ENCODE measurements at regions not wholly inside any gene's neighbourhood (a gene's known extent, or its start where the extent isn't known, plus 50 kb on each side); places are given as distances from the start of the nearest gene placed in this dataset.

DNA sequence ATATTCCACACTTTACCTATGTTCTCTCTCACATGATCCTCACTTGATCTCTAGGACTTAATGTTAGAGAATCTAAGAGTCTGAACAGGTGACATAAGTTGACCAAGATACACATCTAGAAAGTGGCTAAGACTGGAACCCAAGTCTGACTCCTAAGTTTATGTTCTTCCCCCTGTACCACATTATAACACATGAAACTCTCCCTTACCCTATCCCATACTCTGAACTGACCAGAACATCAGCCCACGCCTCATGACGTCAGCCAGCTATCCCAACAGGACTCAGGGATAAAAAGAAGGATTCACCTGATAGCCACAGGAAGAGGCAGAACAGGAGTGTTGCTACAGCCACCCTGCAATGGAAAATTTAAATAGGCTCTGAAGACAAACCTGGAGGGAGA is 392.2 kb downstream of the ZEB2 start:
- H3K4me3 ChIP-seq (ENCODE audit: low read depth, low read length) = no peak overlapping the region
- DNase-seq (ENCODE audit: low read depth) = no peak
- no peaks in the 10 kb centered on the region for H3K27me3 ChIP-seq (ENCODE audit: control insufficient read depth, insufficient read depth, low read length)
- TF ChIP-seq, protein P1, sequence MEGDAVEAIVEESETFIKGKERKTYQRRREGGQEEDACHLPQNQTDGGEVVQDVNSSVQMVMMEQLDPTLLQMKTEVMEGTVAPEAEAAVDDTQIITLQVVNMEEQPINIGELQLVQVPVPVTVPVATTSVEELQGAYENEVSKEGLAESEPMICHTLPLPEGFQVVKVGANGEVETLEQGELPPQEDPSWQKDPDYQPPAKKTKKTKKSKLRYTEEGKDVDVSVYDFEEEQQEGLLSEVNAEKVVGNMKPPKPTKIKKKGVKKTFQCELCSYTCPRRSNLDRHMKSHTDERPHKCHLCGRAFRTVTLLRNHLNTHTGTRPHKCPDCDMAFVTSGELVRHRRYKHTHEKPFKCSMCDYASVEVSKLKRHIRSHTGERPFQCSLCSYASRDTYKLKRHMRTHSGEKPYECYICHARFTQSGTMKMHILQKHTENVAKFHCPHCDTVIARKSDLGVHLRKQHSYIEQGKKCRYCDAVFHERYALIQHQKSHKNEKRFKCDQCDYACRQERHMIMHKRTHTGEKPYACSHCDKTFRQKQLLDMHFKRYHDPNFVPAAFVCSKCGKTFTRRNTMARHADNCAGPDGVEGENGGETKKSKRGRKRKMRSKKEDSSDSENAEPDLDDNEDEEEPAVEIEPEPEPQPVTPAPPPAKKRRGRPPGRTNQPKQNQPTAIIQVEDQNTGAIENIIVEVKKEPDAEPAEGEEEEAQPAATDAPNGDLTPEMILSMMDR (IDR thresholded peaks at IDR 0.05; ENCODE audit: insufficient read depth, low read length, poor library complexity, severe bottlenecking) = no peak
- no peaks in the 10 kb centered on the region for H3K36me3 ChIP-seq (ENCODE audit: control insufficient read depth, insufficient read depth, low read length)

DNA sequence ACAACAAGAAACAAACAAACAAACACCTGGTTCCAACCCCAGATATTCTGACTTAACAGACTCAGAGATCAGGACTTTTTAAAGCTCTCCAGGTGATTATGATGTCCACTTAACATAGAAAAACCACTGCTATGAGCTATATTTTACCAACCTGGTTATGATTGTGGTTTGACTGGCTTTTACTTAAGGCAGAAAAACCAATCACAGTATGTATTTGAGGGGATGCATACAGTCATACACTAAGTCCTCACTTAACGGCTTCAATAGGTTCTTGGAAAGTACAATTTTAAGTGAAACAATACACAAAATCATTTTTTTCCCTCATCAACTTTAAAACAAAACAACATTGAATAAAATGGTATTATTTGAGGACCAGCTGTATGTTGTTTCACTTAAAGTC is 393.6 kb downstream of the ZEB2 start:
- H3K27me3 ChIP-seq (ENCODE audit: control insufficient read depth, insufficient read depth, low read length) = no peaks in the 10 kb centered on the region
- no peak for DNase-seq (ENCODE audit: low read depth)
- TF ChIP-seq, protein P1 (IDR thresholded peaks at IDR 0.05; ENCODE audit: insufficient read depth, low read length, poor library complexity, severe bottlenecking) = no peak

DNA sequence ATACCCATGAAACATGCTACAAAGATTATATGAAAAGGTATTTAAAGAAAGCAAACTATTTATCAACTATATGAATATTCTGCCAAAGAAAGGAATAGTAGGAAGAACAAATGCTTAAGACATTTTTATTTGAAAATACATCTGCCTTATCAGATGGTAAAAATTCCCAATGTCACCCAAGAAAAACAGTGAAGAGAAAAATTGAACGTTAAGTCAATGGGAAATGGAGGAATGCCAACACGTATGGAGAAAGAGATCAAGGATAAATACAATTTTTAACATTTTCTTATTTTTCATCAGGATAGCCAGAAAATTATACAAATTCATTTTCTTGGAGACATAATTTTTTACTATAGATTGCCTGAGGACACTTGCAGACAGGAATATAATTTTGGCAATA is 394.2 kb downstream of the ZEB2 start:
- H3K27me3 ChIP-seq (ENCODE audit: control insufficient read depth, insufficient read depth, low read length) = no peaks in the 10 kb centered on the region
- DNase-seq (ENCODE audit: low read depth) = no peak
- H3K36me3 ChIP-seq (ENCODE audit: control insufficient read depth, insufficient read depth, low read length) = no peaks in the 10 kb centered on the region
- TF ChIP-seq, protein P1 (IDR thresholded peaks at IDR 0.05; ENCODE audit: insufficient read depth, low read length, poor library complexity, severe bottlenecking) = no peak
- H3K4me3 ChIP-seq (ENCODE audit: low read depth, low read length) = no peak overlapping the region

More for the DNA sequence above, 393.6 kb downstream of the ZEB2 start:
- Histone ChIP-seq H3K4me3 (ENCODE audit: low read depth, low read length) (no peak overlapping the region), H3K36me3 (ENCODE audit: control insufficient read depth, insufficient read depth, low read length) (no peaks in the 10 kb centered on the region)

DNA sequence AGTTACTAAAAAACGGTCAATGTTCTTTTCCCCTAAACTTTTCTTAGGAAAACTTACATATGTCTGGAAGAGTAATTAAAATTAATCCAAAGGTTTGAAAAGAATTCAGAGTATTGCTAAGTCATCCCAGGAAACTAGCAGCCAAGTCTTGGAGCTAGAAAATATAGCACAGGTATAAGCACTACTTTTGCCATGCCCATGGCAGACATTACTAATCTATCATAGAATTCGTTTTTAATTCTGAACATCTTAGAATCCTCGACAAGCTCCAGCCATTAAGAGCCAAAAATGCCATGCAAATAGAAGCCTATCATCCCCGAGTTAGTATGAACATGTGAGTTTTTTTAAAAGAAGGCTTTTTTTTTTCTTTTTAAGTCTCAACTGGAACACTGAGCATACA is 395.0 kb downstream of the ZEB2 start:
- H3K27me3 ChIP-seq (ENCODE audit: control insufficient read depth, insufficient read depth, low read length) = no peaks in the 10 kb centered on the region
- H3K36me3 ChIP-seq (ENCODE audit: control insufficient read depth, insufficient read depth, low read length) = no peaks in the 10 kb centered on the region
- no peak overlapping the region for H3K4me3 ChIP-seq (ENCODE audit: low read depth, low read length)
- TF ChIP-seq, protein P1 (IDR thresholded peaks at IDR 0.05; ENCODE audit: insufficient read depth, low read length, poor library complexity, severe bottlenecking) = no peak
- DNase-seq (ENCODE audit: low read depth) = no peak

DNA sequence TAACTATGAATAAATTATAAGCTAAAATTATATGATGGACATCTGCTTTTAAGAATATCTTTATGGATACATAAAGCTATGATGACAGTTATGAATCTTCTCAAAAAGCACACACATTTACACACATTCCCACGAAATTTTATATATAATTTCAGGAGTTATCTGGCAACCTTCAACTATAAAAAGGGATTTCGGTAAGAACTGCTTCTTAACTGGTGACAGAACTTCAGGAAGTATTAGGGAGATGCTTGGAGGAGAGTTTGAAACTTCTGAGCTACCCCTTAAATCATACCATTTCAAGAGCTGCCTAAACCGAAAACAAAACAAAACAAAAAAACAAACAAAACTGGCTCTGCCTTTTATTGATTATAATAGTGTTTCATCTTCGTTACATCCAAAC is 399.4 kb downstream of the ZEB2 start:
- TF ChIP-seq, protein P1 (IDR thresholded peaks at IDR 0.05; ENCODE audit: insufficient read depth, low read length, poor library complexity, severe bottlenecking) = no peak
- Histone ChIP-seq H3K27me3 (ENCODE audit: control insufficient read depth, insufficient read depth, low read length) (no peaks in the 10 kb centered on the region), H3K4me3 (ENCODE audit: low read depth, low read length) (no peak overlapping the region), H3K36me3 (ENCODE audit: control insufficient read depth, insufficient read depth, low read length) (no peaks in the 10 kb centered on the region)
- no peak for DNase-seq (ENCODE audit: low read depth)

DNA sequence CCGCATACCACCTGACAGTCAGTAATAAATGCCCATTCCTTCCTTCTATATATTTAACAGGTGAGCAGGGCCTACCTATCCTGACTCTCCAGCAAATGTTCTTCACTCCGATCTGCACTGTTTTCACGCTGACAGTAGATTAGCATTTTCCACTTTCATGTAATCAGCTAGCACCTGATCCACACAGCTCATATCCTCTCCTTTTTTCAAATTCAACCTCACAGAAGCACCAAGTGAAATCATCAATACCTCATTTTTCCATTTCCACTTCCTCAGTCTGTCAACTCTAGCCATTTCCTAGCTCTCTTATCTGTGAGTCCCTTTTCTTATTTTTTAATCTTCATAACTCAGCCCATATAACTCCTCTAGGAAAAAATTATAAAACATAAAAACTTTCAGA is 402.8 kb downstream of the ZEB2 start:
- TF ChIP-seq, protein P1 (IDR thresholded peaks at IDR 0.05; ENCODE audit: insufficient read depth, low read length, poor library complexity, severe bottlenecking) = no peak
- Histone ChIP-seq H3K36me3 (ENCODE audit: control insufficient read depth, insufficient read depth, low read length) (no peaks in the 10 kb centered on the region), H3K27me3 (ENCODE audit: control insufficient read depth, insufficient read depth, low read length) (no peaks in the 10 kb centered on the region), H3K4me3 (ENCODE audit: low read depth, low read length) (no peak overlapping the region)
- no peak for DNase-seq (ENCODE audit: low read depth)
